HCT116 (cell line): ENCODE measurements at regions not wholly inside any gene's neighbourhood (a gene's known extent, or its start where the extent isn't known, plus 50 kb on each side); places are given as distances from the start of the nearest gene placed in this dataset.

Experiments
- ATAC-seq: fragments of 200-7000 bp; cut with Tn5 transposase; 2 replicates; pipeline ENCODE4 v1.9.1; 2020; ENCODE audit warnings: mild to moderate bottlenecking, moderate library complexity
- BruUV-seq: library from RNA; stranded (reverse); fragments of 400-500 nt; replicated peaks from 2 replicates; lab custom pipeline; 2021; lab: Mats Ljungman, UMichigan
- CTCF ChIA-PET: fragments of 300-600 bp; sonication (Branson Sonifier 250); formaldehyde crosslinking; loops from one replicate; lab custom pipeline; 2021; ENCODE audit warnings: antibody characterized with exemption; lab: Charles Lee
- POLR2A ChIA-PET: fragments of 300-600, 350-600 bp; sonication (Branson Sonifier 250); formaldehyde crosslinking; loops from one replicate; lab custom pipeline; 2021; ENCODE audit warnings: antibody characterized with exemption; lab: Charles Lee
- RAD21 ChIA-PET, 2 experiments: fragments of 300-600 bp; sonication (Branson Sonifier 250); formaldehyde crosslinking; loops; one replicate each; lab custom pipeline; 2023; ENCODE audit warnings: low total read pairs in 2 of 2; ENCODE audit not compliant: uncharacterized antibody in 2 of 2, unreplicated experiment in 2 of 2, low non-redundant PET in 1 of 2; lab: Charles Lee
- DNase-seq: peaks from one replicate; pipeline ENCODE4 v3.0.0-alpha.2; 2010; ENCODE audit warnings: low read depth, low spot score
- H2AFZ ChIP-seq: fragments of 200-600 bp; shearing (Covaris generic), sonication (generic); 2 replicates; pipeline ENCODE4 v1.6.1; 2017; ENCODE audit warnings: low read depth, mixed run types, mixed read lengths, antibody characterized with exemption, low read length; ENCODE audit not compliant: poor library complexity, severe bottlenecking
- H3K27ac ChIP-seq: 2 replicates; pipeline ENCODE4 v1.5.1; 2012; ENCODE audit warnings: low read depth, low read length
- H3K27me3 ChIP-seq: fragments of 200-600 bp; sonication (generic); 2 replicates; pipeline ENCODE4 v1.6.1; 2016; ENCODE audit warnings: mixed run types, low read length, mixed read lengths; ENCODE audit not compliant: insufficient read depth
- H3K36me3 ChIP-seq, 2 experiments: fragments of 200-500 bp in 1 of 2; fragments of 200-600 bp in 1 of 2; sonication (Bioruptor generic) in 1 of 2; sonication (generic) in 1 of 2; 2 replicates each; pipeline versions ENCODE4 v1.5.1 to v1.6.1; 2014 to 2016; ENCODE audit warnings: low read length in 2 of 2, inconsistent platforms in 1 of 2, mixed read lengths in 1 of 2, mixed run types in 1 of 2; ENCODE audit not compliant: insufficient read depth in 2 of 2, control insufficient read depth in 1 of 2
- H3K4me1 ChIP-seq, 2 experiments: fragments of 200-600 bp in 1 of 2; sonication (generic) in 1 of 2; 2 replicates each; pipeline versions ENCODE4 v1.5.1 to v1.6.1; 2012 to 2017; ENCODE audit warnings: low read length in 2 of 2, inconsistent platforms in 1 of 2, mild to moderate bottlenecking in 1 of 2, mixed read lengths in 1 of 2, mixed run types in 1 of 2, moderate library complexity in 1 of 2; ENCODE audit not compliant: insufficient read depth in 2 of 2, control insufficient read depth in 1 of 2
- H3K4me2 ChIP-seq: fragments of 200-600 bp; sonication (generic); 2 replicates; pipeline ENCODE4 v1.6.1; 2017; ENCODE audit warnings: mixed run types, low read length, mixed read lengths
- H3K4me3 ChIP-seq, 2 experiments: fragments of 200-600 bp in 1 of 2; sonication (generic) in 1 of 2; replicated peaks in 1 of 2; 2 replicates each; pipeline ENCODE4 v1.5.1; 2011 to 2016; ENCODE audit warnings: low read length in 2 of 2, control low read depth in 1 of 2, low read depth in 1 of 2, mild to moderate bottlenecking in 1 of 2, mixed read lengths in 1 of 2, mixed run types in 1 of 2
- H3K79me2 ChIP-seq: fragments of 200-600 bp; sonication (generic); 2 replicates; pipeline ENCODE4 v1.6.1; 2017; ENCODE audit warnings: mild to moderate bottlenecking, mixed run types, low read length, moderate library complexity, mixed read lengths; ENCODE audit not compliant: insufficient read depth
- H3K9ac ChIP-seq: fragments of 200-600 bp; sonication (generic); 2 replicates; pipeline ENCODE4 v1.6.1; 2016; ENCODE audit warnings: low read length, mixed read lengths
- H3K9me2 ChIP-seq: fragments of 200-600 bp; sonication (generic), shearing (Covaris generic); 2 replicates; pipeline ENCODE4 v1.6.1; 2017; ENCODE audit warnings: mixed run types, mild to moderate bottlenecking, moderate library complexity; ENCODE audit not compliant: insufficient read depth
- H3K9me3 ChIP-seq, 2 experiments: fragments of 200-500 bp in 1 of 2; fragments of 200-600 bp in 1 of 2; sonication (Bioruptor generic) in 1 of 2; sonication (generic) in 1 of 2; 2 replicates each; pipeline ENCODE4 v1.6.1; 2014 to 2017; ENCODE audit warnings: low read length in 2 of 2, mixed read lengths in 2 of 2, inconsistent platforms in 1 of 2, low read depth in 1 of 2, mild to moderate bottlenecking in 1 of 2, mixed run types in 1 of 2, moderate library complexity in 1 of 2; ENCODE audit not compliant: control insufficient read depth in 1 of 2, insufficient read depth in 1 of 2
- H4K20me1 ChIP-seq: fragments of 200-600 bp; sonication (generic), shearing (Covaris generic); 2 replicates; pipeline ENCODE4 v1.6.1; 2017; ENCODE audit warnings: mixed run types, mild to moderate bottlenecking, moderate library complexity; ENCODE audit not compliant: insufficient read depth
- ATF3 ChIP-seq: IDR thresholded peaks from 2 replicates; pipeline ENCODE4 v1.6.1; 2012
- CBX3 ChIP-seq: IDR thresholded peaks from 2 replicates; pipeline ENCODE4 v1.6.1; 2012; ENCODE audit warnings: low read depth
- EGR1 ChIP-seq: IDR thresholded peaks from 2 replicates; pipeline ENCODE4 v1.6.1; 2012; ENCODE audit warnings: low read depth
- ELF1 ChIP-seq: IDR thresholded peaks from 2 replicates; pipeline ENCODE4 v1.6.1; 2012; ENCODE audit warnings: low read depth, borderline replicate concordance
- EZH2 ChIP-seq: fragments of 200-600 bp; sonication (generic); IDR thresholded peaks from 2 replicates; pipeline ENCODE4 v1.6.1; 2017; ENCODE audit warnings: antibody characterized with exemption, mixed run types
- FOSL1 ChIP-seq: IDR thresholded peaks from 2 replicates; pipeline ENCODE4 v1.6.1; 2012; ENCODE audit warnings: low read depth
- POLR2A ChIP-seq: IDR thresholded peaks from 2 replicates; pipeline ENCODE4 v1.7.0; 2011; ENCODE audit warnings: borderline replicate concordance; ENCODE audit not compliant: insufficient read depth, insufficient read length; ENCODE audit errors: extremely low read depth
- RAD21 ChIP-seq: IDR thresholded peaks from 2 replicates; pipeline ENCODE4 v1.6.1; 2012; ENCODE audit warnings: low read depth, mild to moderate bottlenecking
- REST ChIP-seq: IDR thresholded peaks from 2 replicates; pipeline ENCODE4 v1.6.1; 2012; ENCODE audit warnings: low read depth
- SIN3A ChIP-seq: IDR thresholded peaks from 2 replicates; pipeline ENCODE4 v1.6.1; 2012; ENCODE audit warnings: low read depth
- SRF ChIP-seq: IDR thresholded peaks from 2 replicates; pipeline ENCODE4 v1.6.1; 2012; ENCODE audit warnings: low read depth
- YY1 ChIP-seq: IDR thresholded peaks from 2 replicates; pipeline ENCODE4 v1.6.1; 2011; ENCODE audit warnings: low read length, low read depth, moderate library complexity, mild to moderate bottlenecking; ENCODE audit not compliant: insufficient replicate concordance; ENCODE audit errors: extremely low read depth
- intact Hi-C: fragments of 100-400 bp; cut with micrococcal nuclease; formaldehyde crosslinking; loops from 2 replicates; pipeline ENCODE4 v1.10.0; 2022

DNA sequence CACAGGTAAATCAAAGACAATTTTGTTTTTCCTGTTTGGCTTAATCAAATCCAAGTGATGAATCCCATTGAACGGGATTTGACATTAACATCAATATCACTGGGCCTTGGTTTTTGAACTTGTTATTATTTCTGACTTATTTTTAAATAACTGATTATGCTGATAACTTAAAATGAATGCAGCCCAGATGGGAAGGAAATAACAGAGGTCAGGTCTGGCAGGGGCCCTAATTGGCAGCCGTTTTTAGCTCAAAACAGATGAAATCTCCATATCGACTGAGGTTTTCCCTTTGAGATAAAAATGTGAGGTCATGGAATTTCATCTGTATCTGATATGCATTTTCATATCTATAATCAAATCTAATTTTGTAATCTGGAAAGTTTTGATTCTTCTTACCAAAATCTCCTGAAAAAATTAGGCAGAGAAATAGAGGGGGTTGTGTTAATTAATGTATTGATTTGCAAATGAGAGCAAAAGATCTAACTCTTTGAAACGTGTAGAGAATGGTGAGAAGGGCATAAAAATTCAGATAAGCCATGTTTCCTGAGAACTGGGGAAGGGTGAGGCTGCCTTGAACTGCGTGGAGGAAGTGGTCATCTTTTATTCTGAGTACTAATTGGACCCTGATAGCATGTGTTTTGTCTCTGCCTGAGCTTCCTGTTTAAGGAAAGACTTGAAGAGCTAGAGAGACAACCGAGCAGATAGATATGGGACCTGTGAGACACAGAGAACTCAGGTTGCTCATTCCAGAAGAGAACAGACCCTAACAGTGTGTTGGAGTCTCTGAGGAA is 98.2 kb upstream of the C1QTNF9B start:
- CTCF ChIA-PET, result no interaction called here

DNA sequence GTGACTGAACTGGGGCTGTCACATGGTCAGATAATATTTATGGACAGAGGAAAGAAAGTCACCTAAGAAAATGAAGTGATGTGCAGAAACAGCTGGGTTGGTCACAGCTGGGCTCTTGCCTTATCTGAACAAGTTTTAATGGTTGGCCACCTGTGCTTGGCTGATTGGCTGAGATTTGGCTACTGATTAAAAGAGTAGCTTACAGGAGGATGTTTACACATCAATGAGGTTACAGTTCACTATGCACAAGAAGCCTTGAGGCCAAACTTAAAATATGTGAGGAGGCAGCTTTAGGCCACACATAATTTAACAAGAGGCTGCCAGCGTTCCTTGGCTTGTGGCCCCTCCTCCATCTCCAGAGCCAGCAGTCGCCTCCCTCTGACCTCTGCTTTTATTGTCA is 99.2 kb upstream of the C1QTNF9B start:
- H3K9me2 ChIP-seq, result no peaks in the 10 kb centered on the region
- no peaks in the 10 kb centered on the region; the same call in 1 of the 2 replicates for H3K27me3 ChIP-seq
- H3K4me2 ChIP-seq, result no peak overlapping the region
- H4K20me1 ChIP-seq, result no peaks in the 10 kb centered on the region
- no TSS peak for BruUV-seq
- H3K36me3 ChIP-seq, result no peaks in the 10 kb centered on the region
- H3K4me1 ChIP-seq, result no peaks in the 10 kb centered on the region
- TF ChIP-seq ATF3 (no peak), SRF (no peak), EGR1 (no peak), CBX3 (no peak), RAD21 (no peak), REST (no peak), EZH2 (no peak), YY1 (no peak)
- ChIA-PET POLR2A (no interaction called here), RAD21 (no interaction called here), CTCF (no interaction called here)
- H3K4me3 ChIP-seq, result no peak overlapping the region
- no peak for ATAC-seq
- no peaks in the 10 kb centered on the region for H3K79me2 ChIP-seq
- no peak overlapping the region for H2AFZ ChIP-seq
- H3K9ac ChIP-seq, result no peak overlapping the region
- intact Hi-C loops, result no loop called here
- no peak overlapping the region for H3K27ac ChIP-seq
- H3K9me3 ChIP-seq, result no peaks in the 10 kb centered on the region
- no peak for DNase-seq

More for the DNA sequence above, 98.2 kb upstream of the C1QTNF9B start:
- intact Hi-C loops, result no loop called here
- ATAC-seq (no peak), DNase-seq (no peak)
- POLR2A ChIA-PET, result no interaction called here
- Histone ChIP-seq H4K20me1 (no peaks in the 10 kb centered on the region), H3K27me3 (peaks cover 4% of the 10 kb centered on the region; the same call in 1 of the 2 replicates), H3K9me3 (no peaks in the 10 kb centered on the region), H3K27ac (no peak overlapping the region), H3K9ac (no peak overlapping the region), H3K4me2 (no peak overlapping the region), H3K4me3 (no peak overlapping the region), H3K4me1 (no peaks in the 10 kb centered on the region), H2AFZ (no peak overlapping the region), H3K9me2 (no peaks in the 10 kb centered on the region), H3K36me3 (no peaks in the 10 kb centered on the region), H3K79me2 (no peaks in the 10 kb centered on the region)
- no peak for TF ChIP-seq FOSL1
- no peak for TF ChIP-seq SIN3A
- no peak for TF ChIP-seq ELF1
- TF ChIP-seq RAD21, result no peak
- no peak for TF ChIP-seq POLR2A
- RAD21 ChIA-PET, result no interaction called here
- BruUV-seq, result no TSS peak
